WERI-Rb-1 (cell line): ENCODE measurements at regions not wholly inside any gene's neighbourhood (a gene's known extent, or its start where the extent isn't known, plus 50 kb on each side); places are given as distances from the start of the nearest gene placed in this dataset.
"Not testable (repeated sequence)": the region's sequence is repeated elsewhere in the genome, so short reads cannot be mapped to it uniquely, and the experiment has no call there.

Source experiments
- DNase-seq: peaks from one replicate; pipeline ENCODE4 v3.0.0-alpha.2; 2020
- H3K27ac ChIP-seq: fragments of 250-450 bp; sonication (Bioruptor Pico); 2 replicates; pipeline ENCODE4 v1.5.1; 2020; ENCODE audit warnings: mild to moderate bottlenecking, moderate library complexity
- H3K27me3 ChIP-seq: fragments of 250-450 bp; sonication (Bioruptor Pico); 2 replicates; pipeline ENCODE4 v1.5.1; 2021; ENCODE audit warnings: mild to moderate bottlenecking, low read depth, moderate library complexity; ENCODE audit not compliant: insufficient read depth, severe bottlenecking
- H3K36me3 ChIP-seq: fragments of 250-450 bp; sonication (Bioruptor Pico); 2 replicates; pipeline ENCODE4 v1.5.1; 2020; ENCODE audit warnings: mild to moderate bottlenecking, moderate library complexity
- H3K4me3 ChIP-seq: 2 replicates; pipeline ENCODE4 v1.5.1; 2011; ENCODE audit warnings: low read depth, mild to moderate bottlenecking, control low read depth, low read length
- H3K9me3 ChIP-seq: fragments of 250-450 bp; sonication (Bioruptor Pico); 2 replicates; pipeline ENCODE4 v1.5.1; 2021; ENCODE audit warnings: mild to moderate bottlenecking, moderate library complexity; ENCODE audit not compliant: severe bottlenecking
- TF ChIP-seq, protein P1 (sequence below): IDR thresholded peaks from 2 replicates; pipeline ENCODE4 v1.5.1; 2011; ENCODE audit warnings: low read depth, mild to moderate bottlenecking, control low read depth, inconsistent platforms, low read length

DNA sequence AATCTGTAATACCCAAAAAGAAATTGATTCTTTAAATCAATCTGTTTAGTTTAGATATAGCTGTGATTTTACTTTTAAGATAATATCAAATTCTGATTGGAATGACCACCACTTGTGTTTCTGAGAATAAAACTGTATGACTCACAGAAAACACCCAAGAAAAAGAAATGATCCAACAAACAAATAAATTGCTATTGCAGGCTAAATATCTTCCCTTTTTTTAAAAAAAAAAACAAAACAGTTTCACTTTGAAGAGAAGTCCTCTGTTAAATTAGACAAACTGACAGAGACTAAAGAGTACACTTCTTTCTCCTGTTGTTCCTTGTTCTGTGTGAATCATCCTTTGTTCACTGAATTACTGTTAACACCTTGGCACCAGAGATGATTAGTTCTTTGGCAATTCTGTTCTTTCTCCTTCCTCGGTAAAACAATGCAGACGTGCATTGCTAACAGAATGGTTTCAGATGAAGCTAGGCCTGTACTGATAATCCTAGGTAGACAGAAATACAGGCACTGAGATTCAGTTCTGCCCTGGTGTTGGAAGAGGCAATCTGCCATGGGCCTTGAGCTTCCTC is 895.2 kb upstream of the CITED2 start:
- H3K27ac ChIP-seq, result no peak overlapping the region

DNA sequence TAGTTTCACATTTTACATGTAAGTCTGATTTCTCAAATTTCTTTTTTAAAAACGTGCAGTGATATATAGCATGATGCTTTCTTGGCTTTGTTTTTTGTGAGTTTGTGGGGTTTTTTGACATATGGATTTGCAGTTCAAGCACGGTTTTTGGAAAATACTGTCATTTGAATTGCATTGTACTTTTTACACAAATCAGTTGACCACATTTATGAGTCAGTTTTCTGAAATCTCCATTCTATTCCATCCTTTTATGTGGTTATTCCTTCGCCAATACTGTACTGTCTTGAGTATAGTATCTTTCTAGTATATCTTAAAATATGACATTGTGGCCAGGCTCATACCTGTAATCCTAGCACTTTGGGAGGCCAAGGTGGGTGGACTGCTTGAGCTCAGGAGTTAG is 890.0 kb upstream of the CITED2 start:
- DNase-seq, result no peak
- H3K36me3 ChIP-seq, result no peaks in the 10 kb centered on the region
- no peaks in the 10 kb centered on the region for H3K27me3 ChIP-seq
- no peaks in the 10 kb centered on the region for H3K9me3 ChIP-seq
- H3K27ac ChIP-seq, result no peak overlapping the region
- no peak overlapping the region for H3K4me3 ChIP-seq
- TF ChIP-seq, protein P1, sequence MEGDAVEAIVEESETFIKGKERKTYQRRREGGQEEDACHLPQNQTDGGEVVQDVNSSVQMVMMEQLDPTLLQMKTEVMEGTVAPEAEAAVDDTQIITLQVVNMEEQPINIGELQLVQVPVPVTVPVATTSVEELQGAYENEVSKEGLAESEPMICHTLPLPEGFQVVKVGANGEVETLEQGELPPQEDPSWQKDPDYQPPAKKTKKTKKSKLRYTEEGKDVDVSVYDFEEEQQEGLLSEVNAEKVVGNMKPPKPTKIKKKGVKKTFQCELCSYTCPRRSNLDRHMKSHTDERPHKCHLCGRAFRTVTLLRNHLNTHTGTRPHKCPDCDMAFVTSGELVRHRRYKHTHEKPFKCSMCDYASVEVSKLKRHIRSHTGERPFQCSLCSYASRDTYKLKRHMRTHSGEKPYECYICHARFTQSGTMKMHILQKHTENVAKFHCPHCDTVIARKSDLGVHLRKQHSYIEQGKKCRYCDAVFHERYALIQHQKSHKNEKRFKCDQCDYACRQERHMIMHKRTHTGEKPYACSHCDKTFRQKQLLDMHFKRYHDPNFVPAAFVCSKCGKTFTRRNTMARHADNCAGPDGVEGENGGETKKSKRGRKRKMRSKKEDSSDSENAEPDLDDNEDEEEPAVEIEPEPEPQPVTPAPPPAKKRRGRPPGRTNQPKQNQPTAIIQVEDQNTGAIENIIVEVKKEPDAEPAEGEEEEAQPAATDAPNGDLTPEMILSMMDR, result no peak

More for the DNA sequence above, 895.2 kb upstream of the CITED2 start:
- TF ChIP-seq, protein P1, result no peak
- H3K27me3 ChIP-seq, result no peaks in the 10 kb centered on the region
- H3K4me3 ChIP-seq, result no peak overlapping the region
- H3K36me3 ChIP-seq, result no peaks in the 10 kb centered on the region
- no peaks in the 10 kb centered on the region for H3K9me3 ChIP-seq
- DNase-seq, result no peak

DNA sequence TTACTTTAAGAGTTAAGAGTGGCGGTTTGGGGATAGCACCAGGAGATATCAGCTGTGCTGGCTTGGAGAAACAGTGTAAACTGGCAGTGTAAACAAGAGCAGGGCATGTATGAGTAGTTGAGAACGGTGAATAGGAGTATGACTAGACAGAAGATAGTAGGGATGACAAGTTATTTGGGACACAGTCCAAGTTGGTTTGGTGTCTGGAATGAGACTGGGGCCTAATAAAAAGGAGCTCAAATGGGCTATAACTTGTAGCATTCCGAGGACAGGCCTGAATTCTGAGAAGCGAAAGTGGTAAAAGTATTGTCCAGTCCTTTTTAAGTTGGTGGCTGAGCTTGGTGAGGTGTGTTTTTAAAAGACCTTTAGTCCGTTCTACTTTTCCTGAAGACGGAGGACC is 883.9 kb upstream of the CITED2 start:
- H3K4me3 ChIP-seq, H3K9me3 ChIP-seq, H3K27me3 ChIP-seq, H3K36me3 ChIP-seq, H3K27ac ChIP-seq, DNase-seq: not testable (repeated sequence)

DNA sequence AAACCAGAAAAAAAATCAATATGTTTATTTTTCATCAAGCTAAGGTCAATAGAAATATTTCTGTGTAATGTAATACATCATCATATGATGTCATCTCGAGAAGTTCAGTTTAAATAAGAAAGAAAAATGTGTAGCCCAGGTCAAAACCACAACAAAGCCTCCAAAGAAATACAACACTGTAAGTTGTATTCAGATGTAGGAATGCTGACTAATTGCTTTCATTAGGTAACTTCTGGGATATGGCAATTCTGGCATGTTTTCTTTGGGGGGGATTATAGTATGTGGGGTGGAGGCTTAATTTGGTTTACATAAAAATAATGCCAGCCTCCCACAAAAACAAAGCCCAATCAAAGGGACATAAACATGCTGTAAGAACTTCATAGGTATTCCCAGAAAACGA is 881.8 kb upstream of the CITED2 start:
- TF ChIP-seq, protein P1, result no peak
- no peak for DNase-seq
- H3K36me3 ChIP-seq, result no peaks in the 10 kb centered on the region
- H3K27ac ChIP-seq, result no peak overlapping the region
- no peaks in the 10 kb centered on the region for H3K9me3 ChIP-seq
- H3K4me3 ChIP-seq, result no peak overlapping the region
- no peaks in the 10 kb centered on the region for H3K27me3 ChIP-seq

DNA sequence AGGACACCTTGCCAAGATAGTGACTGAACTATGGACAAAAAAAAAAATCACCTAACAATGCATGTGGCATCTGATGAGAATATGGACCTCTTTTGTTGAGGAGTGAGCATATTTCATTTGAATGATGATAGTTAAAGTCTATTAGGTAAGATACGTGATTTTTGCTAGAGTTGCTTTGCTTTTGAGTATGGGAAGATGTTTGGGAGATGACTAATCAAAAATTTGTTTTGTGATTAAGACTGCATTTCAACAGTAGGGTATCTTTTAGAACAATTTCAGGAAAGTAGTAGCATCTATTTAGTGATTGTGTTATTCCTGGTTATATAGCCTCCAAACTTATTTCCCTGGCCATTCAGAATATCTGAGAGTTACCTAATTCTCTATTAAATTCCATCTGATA is 878.6 kb upstream of the CITED2 start:
- TF ChIP-seq, protein P1, result no peak
- Histone ChIP-seq H3K27me3 (no peaks in the 10 kb centered on the region), H3K4me3 (no peak overlapping the region), H3K9me3 (no peaks in the 10 kb centered on the region), H3K36me3 (no peaks in the 10 kb centered on the region), H3K27ac (no peak overlapping the region)
- DNase-seq, result no peak

DNA sequence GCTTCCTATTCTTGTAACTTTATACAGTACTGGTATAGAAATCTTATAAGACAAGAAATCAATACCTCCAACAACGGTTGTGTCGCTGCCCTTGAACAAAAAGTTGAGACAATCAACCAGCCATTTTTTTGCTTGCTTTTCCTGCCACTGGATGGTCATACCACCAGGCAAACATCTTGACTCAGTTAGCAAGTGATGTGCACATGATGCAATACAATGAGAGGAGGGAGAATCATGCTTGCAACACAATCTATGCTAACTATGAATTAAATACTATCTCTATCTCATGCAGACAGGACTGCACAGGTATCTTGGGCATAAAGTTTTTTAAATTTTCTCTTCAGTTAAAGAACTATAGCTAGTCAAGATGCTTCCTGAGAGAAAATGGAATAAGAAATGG is 877.7 kb upstream of the CITED2 start:
- DNase-seq, result no peak
- Histone ChIP-seq H3K36me3 (no peaks in the 10 kb centered on the region), H3K27me3 (no peaks in the 10 kb centered on the region), H3K27ac (no peak overlapping the region), H3K9me3 (no peaks in the 10 kb centered on the region), H3K4me3 (no peak overlapping the region)
- TF ChIP-seq, protein P1, result no peak
